G401.6 (cell line): ENCODE measurements at regions not wholly inside any gene's neighbourhood (a gene's known extent, or its start where the extent isn't known, plus 50 kb on each side); places are given as distances from the start of the nearest gene placed in this dataset.
"Not testable (repeated sequence)": the region's sequence is repeated elsewhere in the genome, so short reads cannot be mapped to it uniquely, and the experiment has no call there.

ENCODE experiments used
- FAIRE-seq: peaks from 2 replicates; lab custom pipeline; 2012; peaks lifted over from hg19 to GRCh38; lab: Jason Lieb, UNC

DNA sequence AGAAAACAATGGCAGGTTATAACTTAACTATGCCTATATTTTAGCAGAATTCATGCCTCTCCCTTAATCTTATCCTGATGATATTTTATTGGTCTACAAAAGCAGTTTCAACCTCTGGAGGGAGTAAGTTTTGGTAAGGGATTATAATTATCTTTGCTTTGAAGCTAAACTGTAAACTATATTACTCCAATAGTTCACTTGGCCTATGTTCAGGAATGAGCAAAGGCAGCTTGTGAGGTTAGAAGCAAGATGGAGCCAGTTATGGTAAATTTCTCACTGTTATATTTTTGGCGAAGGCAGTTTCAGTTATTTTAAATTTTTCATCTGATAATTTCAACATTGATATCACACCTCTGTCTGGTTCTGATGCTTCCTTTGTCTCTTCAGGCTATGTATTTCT, 192.5 kb upstream of the RGPD4 start:
- no peak for FAIRE-seq

DNA sequence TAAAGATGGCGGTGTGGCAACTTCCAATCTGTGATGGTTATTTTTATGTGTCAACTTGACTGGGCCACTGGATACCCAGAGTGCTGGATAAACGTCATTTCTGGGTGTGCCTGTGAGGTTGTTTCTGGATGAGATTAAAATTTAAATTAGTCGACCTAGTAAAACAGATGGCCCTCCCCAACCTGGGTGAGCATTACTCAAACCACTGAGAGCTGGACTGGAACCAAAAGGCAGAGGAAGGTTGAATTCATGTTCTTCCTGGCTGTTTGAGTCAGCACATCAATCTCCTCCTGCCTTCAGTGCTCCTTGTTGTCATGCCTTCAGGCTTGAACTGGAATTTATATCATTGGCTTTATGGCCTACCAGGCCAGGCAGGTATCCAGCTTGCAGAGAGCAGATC, 190.8 kb upstream of the RGPD4 start:
- no peak for FAIRE-seq

DNA sequence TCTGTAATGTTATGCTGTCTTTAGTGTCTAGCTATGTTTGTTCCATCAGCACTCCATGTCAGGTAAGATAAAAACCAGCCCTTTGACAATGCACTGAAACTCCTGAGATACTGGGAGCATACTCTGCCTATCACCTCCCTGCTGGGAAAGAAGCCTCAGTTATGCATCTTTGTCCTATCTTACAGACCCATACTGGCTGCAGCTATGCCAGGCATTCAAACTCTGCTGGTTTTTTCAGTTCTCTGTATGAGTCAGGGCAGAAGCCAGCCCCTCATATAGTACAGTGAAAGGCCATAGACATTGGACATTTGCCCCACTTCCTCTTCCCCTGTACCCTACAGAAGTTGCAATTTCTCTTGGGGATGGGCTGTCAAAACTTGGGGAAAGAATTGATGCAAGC, 181.1 kb upstream of the RGPD4 start:
- no peak for FAIRE-seq

DNA sequence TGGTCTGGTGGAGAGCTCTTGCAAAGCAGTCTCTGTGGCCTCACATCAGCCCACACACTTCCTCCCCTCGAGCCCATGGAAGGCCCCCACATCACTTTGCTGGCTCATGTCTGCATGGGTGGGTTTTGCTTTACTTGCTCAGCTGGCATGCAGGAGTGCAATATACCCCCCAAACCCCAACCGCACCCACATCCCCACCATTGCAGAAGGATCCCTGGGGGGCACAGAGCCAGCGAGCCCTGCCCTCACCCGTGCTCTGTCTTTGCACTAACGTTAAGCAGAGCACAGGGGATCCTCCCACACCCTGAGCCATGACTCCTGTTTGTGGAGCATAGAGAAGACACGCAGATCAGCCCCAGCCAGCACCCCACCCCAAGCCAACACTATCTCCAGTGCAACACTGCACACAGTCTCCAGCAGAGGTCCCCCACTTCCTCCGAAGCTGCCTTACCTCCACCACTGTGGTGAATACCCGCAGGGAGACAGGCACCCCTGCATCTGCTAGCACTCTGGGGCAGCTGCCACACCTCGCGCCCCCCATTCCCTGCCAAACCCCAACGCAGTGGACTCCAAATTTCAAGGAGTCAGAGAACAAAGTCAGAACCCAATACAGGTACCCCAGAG, 177.8 kb upstream of the RGPD4 start:
- FAIRE-seq: no peak

DNA sequence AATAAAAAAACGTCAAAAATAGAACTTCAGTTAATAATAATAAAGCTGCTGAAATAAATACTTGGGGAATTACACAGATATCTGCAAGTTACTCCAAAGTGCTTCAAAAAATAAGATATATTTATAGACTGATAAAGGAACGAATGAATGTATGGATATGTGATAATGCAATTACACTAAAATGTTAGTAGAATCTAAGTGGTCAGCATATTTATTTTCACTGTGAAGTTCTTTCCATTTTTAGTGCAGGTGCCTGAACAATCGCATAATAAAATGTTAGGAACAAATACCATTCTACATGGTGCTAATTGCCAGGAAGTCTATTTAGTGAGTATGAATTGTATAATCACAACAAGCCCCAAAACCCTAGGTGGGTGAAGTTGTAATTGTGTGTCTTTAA, 169.6 kb upstream of the RGPD4 start:
- no peak for FAIRE-seq

DNA sequence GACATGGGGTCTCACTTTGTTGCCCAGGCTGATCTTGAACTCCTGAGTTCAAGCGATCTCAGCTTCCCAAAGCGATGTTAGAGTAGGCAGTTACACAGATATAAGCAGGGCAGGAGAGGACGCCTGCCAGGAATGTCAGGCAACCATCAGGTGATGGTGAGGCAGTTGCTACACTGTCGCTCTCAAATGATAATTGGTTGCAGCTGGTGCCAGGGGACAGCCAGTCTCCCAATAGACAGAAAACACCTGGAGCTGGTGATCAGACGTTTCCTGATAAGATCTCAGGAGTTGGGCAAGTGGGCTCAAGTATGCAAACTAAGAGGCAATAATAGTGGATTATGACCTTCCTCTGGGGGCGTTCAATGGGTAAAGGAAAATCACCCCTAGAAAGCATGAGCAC, 163.1 kb upstream of the RGPD4 start:
- FAIRE-seq: no peak

DNA sequence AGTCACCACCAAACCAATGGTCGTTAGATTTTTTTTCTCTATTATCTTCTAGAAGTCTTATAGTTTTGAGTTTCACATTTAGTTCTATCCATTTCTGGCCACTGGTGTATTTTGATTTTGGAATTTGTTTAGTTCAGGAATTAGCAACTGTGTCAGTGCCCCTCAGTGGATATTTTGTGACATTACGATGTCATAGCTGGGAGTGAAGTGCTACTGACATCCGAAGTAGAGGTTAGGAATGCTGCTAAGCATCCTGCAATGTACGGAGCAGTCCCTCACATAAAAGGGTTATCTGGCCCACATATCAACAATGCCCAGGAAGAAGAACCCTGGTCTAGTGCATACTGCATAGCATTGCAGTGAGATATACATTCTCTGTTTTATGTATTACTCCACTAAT, 157.4 kb upstream of the RGPD4 start:
- FAIRE-seq: no peak

DNA sequence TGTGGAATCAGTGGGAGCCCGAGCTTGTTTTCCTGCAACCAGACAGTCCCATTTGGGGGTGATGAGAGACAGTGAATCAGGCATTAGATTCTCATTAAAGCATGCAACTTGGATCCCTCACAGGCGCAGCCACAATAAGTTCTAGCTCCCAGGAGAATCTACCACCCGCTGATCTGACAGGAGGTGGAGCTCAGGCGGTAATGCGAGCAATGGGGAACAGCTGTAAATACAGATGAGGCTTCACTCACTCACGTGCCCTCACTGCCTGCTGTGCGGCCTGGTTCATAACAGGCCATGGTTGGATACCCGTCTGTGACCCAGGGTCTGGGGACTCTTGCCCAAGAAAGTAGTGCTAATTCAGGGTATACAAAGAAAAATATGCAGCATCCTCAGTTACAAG, 144.8 kb upstream of the RGPD4 start:
- no peak for FAIRE-seq

DNA sequence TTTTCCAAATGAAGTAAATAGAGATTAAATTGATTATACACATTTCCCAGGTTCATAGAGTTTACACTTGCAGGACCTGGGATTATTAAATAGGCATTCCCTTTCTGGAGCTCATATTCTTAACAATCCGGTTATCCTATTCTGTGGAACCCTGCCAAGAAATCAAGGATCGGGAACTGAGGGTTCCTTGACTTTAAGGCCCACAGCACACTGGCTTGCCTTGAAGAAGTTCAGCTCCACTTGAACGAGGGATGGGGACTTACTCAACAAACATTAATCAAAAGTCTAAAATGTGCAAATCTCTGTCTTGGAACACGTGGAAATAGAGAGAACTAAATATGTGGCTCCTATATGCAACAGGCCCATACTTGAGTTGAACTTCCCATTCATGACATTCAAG, 142.3 kb upstream of the RGPD4 start:
- no peak for FAIRE-seq

DNA sequence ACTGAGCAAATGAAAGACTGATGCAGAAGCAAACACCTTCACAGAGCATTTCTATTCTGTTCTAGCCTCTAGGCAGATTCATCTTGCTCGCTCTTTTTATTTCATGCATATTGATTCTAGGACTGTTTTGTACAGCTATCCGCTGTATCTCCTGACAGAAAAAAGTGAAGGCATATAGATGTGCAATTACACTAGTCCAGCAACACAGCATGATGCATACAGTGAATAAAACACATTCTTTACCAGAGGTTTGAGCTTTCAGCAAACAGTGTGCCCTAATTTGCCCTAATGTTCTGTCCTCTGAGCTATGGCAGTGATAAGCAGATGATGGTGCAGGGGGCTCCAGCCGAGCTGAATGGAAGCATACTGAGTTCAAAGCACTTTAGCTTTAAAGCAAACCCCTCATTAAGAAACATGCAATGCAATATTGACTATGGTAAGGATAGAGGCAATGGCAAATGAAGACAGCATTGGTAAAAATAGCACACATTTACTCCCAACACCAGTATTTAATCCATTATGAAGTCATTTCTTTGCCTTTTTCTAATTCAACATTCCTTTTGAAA, 141.2 kb upstream of the RGPD4 start:
- FAIRE-seq: no peak

DNA sequence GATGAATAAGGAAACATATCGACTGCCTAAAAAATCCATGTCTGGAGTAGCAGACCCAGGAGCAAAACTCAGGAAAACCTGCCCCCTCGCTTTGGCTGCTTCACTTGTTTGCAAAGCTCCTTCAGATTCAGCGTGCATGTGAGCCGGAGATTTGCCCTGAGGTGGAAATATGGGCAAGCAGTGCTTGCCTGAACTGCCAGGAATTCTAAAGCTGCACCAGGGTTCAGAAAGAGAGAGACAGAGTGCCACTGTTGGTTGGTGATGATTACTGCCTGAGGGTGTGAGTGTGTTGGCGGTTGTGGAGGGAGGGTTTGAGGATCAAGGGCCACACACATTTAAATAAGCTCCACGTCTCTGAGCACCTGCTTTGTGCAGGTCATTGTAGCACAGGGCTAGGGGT, 139.6 kb upstream of the RGPD4 start:
- no peak for FAIRE-seq

DNA sequence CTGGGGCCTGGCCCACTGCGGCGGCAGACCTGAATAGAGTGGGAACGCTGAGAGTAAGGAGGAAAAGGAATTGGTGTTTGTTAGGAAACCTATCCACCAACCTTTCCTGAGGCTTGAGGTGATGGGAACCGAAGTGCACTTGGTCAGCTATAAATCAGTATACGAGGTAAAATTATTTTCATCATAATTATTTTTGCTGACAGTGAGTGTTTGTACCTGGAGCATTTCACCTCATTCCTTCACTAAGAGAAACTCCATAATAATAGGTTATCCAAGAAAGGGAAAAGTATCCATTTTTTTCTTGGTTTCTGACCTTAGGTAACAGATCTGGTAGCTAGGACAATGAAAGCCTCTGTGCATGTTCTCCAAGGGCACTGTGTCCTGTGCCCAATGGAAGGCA, 138.6 kb upstream of the RGPD4 start:
- FAIRE-seq: no peak

DNA sequence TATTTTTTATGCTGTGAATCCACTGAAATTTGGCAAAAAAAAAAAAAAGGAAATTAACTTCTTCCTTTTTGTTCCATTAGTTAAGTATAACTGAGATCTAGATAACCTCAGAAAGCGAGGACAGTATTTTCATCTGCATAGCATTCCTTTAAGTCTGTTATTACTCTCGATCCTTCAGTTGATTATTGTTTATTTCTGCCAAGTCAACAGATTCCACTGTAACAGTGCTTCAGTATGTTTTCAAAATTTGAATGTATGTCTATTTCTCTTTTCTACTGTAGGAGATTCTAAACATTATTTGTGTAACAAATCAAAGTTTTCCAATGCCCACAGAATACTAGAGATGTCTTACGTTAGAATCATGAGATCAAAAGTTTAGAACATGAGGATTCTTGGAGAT, 133.1 kb upstream of the RGPD4 start:
- FAIRE-seq: no peak

DNA sequence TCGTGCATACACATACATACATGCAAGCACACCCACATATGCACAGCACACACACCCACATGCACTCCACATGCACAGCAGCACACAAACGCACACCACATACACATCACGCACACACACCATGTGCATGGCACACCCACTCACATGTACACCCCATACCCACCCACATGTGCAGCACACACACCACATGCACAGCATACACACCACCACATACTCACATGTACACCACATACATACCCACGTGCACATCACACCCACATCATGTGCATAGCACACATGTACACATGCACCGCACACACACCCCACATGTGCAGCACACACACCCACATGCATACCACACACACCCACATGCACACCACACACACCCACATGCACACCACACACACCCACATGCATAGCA, 132.0 kb upstream of the RGPD4 start:
- no peak for FAIRE-seq

DNA sequence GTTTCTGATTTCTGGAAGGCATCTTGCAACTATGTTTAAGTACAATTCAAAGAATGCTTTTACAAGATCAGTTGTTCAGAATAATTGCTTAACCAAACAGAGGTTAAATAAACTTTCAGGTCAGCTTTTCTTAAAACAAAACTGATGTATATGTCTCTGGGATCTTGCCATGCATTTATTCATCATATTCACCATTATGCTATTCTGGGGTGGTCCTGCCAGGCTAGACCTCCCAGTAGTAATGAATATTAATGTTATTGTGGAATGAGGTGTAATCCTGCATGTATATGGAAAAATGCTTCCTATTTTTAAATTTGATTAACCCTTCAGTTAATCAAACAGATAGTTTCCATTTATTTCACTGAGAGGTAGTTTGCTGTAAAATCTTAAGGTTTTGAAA, 129.3 kb upstream of the RGPD4 start:
- FAIRE-seq: no peak

DNA sequence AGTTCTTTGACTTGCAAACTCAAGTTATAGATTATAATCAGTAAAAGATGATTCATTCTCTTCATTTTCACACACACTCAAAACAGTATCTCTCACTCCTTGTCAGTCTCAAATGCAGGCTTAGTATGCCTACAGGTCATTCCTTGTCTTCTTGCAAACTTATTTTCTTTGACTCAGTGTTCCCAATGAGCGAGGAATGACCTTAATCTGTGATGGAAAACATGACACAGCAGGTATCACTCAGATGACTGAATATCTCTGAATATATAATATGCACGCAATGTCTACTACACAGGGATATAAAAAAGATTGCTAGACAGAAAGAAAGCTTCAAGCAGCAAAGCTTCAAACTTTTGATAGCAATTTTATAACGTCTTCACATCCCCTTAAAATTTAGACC, 127.8 kb upstream of the RGPD4 start:
- FAIRE-seq: no peak

DNA sequence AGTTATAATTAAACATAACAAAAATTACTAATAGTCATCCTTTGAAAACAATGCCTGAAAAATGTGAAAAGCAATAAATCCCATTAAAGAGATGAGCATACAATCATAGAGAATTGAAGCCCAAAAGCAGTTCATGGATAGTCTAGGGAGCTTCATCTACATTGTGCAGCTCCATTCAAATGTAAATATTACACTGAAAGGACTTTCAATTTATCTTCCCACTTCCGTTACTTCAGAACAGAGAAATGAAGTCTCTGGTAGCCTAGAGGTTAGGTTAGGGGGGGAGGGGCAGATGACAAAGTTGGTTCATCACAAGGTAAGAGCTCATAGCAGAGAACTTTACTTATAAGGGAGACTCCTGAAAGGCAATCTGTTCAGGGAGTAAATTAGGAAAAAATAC, 126.6 kb upstream of the RGPD4 start:
- FAIRE-seq: no peak

DNA sequence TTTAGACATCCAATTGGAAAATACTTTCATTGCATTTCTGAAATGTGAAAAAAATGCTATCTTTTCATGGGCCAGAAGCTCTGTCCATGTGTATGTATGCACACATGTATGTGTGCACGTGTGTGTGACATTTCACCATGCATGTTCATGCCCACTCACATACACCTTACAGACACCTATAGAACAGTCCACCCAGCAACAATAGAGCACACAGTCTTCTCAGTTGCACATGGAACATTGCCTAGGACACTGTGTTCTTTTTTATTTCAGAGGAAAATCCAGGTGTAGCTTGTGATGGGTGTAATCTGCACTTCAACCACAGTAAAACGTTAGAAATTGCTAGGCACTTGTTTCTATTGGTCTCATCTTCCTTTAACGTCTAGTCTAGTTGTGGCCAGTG, 114.8 kb upstream of the RGPD4 start:
- FAIRE-seq: no peak

DNA sequence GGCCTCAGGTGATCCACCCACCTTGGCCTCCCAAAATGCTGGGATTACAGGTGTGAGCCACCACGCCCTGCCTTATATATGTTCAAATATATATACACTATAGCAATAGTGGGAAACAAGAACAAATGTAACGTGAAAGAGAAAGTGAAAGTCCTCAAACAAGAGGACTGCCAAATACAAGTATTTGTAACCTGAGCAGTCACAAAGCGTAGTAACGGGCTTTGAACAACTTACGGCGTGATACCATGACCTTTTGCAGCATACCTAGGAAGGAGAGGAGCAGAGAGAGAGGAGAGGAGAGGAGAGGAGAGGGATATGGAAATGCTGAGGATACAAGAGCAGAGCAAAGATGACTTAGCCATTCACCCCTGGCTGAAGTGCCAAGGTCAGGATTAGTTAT, 113.8 kb upstream of the RGPD4 start:
- FAIRE-seq: no peak

DNA sequence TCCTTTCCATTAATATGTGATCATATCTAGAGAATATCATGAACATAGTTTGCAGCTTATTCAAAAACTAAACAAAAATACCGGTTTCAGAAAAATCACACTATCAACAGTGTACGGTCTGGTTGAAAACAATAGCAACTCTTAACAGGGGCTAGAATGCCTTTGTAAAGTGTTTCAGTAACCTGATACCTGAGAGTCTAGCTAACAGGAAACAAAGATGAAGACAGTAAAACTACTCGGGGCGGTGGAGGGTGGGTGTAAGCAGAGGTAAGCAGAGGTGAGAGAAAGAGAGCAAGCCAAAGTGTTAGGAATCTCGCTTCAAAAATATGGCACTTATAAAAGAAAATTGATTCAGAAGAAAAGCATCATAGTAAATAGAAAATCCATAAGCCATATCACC, 109.0 kb upstream of the RGPD4 start:
- FAIRE-seq: no peak

DNA sequence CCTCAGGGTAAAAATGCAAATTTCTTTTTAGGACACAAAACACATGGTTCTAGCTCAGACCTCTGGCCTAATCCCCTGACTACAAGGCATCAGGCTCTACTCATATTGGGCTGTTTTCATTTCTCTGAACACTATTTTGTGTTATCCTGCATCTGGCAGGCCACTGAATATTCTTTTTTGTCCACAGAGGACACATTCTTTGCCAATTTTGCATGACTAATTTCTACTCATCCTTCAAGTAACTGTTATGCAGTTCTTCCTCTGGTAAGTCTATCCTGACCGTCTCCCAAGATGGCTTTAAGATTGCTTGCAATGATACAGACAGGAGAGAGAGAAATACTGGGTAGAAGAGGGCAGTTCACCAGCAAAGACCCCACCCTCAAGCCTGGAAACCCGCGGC, 107.6 kb upstream of the RGPD4 start:
- no peak for FAIRE-seq

DNA sequence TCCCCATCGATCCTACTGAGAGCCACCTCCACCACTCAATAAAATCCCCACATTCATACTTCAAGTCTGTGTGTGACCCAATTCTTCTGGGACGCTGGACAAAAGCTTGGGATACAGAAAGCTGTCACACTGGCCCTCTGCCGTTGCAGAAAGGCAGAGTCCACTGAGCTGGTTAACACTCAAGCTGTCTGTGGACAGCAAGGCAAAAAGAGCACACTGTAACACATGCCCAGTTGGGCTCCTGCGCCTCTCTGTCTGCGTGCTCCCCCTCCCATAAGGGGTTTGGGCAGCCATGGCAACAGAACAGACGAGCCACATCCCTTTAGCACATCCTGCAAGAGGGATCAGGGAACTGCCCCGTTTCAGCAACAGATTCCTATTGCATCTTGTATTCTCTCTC, 106.9 kb upstream of the RGPD4 start:
- no peak for FAIRE-seq

DNA sequence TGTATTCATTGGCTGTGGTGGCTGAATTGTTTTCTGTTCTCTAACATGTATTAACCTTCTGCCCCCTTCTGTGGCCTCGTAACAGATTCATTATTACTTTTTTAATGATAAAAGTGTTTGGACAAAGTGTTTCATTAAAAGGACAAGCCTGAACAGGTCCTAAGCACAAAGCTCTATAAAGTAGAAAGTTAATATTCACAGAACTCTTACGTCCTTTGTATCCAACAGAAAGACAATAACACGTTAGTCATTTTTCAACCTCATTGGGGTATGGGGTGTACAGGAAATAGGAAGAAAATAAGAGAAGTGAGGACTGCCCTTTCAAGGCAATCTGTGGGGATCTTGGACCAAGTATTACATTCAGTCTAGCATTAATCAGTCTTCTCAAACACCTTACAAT, 105.5 kb upstream of the RGPD4 start:
- FAIRE-seq: no peak

DNA sequence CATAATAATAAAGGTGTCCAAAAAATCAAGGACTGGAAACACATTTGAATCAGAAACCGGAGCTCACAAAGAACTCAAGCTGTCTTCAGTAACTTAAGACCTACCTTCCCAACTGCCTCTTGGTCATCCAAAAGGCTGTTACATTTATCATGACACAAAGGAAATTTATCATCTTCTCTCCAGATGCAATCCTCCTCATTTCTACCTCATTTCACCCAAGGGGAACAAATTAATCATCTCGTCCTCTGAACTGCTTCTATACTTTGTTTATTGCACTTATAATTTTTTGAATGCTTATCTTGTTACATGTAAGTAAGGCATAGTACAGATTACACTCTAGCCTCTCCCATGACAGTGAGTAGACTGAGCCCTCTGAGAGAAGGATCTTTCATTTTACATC, 105.1 kb upstream of the RGPD4 start:
- FAIRE-seq: no peak

DNA sequence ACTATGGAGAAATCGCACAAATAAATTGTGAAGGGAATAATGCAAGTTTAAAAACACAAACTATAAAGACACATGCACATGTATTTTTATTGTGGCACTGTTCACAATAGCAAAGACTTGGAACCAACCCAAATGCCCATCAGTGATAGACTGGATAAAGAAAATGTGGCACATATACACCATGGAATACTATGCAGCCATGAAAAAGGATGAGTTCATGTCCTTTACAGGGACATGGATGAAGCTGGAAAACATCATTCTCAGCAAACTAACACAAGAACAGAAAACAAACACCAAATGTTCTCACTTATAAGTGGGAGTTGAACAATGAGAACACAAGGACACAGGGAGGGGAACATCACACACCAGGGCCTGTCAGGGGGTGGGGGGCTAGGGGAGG, 100.9 kb upstream of the RGPD4 start:
- FAIRE-seq: not testable (repeated sequence)
